ENCODE measurements at regions not wholly inside any gene's neighbourhood (a gene's known extent, or its start where the extent isn't known, plus 50 kb on each side); places are given as distances from the start of the nearest gene placed in this dataset.

DNA sequence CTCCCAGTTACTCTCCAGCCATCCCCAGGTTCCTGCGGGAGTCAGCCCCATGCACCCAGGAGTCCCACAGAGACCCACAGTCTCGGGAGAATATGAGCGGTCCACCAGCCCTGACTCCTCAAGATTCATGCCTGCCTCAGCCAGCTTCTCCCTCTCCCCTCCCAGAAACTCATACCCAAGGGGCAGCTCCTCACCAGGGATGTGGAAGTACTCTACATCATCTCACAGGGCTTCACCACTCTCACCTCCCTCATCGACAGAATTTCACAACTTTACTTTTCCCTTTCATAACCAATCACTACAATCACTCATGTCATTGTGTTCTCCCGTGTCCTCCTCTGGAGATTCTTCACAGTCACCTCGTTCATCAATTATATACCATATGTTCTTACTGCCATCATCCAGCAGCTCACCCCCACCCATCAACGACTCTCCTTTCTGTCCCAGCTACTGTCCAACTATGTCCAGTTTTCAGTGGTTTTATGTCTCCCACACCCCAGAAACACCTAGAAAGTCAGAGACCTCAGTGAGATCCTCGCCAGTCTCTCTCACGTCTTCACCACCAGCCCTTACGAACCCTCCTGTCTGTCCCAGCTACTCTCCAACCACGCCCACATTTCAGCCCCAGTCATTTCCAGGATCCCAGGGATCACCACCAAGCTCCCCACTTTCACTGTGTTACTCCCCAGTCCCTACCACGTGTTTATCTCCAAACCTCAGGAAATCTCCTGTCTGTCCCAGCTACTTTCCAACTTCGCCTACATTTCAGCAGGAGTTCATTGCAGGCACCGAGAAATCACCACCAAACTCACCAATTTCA, 1530.1 kb upstream of the TPTE start:
- no peak for FAIRE-seq
- no peak for DNase-seq (ENCODE audit: low read depth, low spot score)

DNA sequence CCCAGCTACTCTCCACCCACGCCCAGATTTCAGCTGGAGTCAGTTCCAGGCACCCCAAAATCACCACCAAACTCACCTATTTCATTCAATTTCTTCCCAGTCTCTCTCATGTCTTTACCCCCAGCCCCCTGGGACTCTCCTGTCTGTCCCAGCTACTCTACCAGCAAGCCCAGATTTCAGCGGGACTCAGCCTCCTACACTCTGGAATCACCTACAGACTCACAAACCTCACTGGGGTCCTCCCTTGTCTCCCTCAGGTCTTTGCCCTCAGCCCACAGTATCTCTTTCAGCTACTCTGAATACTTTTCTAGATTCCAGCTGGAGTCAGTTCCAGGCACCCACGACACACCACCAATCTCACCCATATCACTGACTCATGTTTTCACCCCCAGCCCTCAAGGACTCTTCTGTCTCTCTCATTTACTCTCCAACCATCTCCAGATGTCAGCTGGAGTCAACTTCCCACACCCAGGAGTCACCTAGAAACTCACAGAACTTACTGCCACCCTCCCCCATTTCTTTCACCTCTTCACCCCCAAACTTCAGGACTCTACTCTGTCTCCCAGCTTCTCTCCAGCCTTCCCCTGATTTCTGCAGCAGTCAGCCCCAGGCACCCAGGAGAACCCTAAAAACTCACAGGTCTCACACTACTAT, 1529.3 kb upstream of the TPTE start:
- no peak for FAIRE-seq
- DNase-seq (ENCODE audit: low read depth, low spot score) = no peak
- no peak overlapping the region for H3K4me3 ChIP-seq (ENCODE audit: control insufficient read depth in 2 of 3, extremely low read depth in 1 of 3, insufficient read depth in 2 of 3, low read depth in 1 of 3, low read length in 3 of 3)
- H3K79me2 ChIP-seq (ENCODE audit: control insufficient read depth, insufficient read depth, low read length) = no peaks in the 10 kb centered on the region
- no peak overlapping the region for H3K9ac ChIP-seq (ENCODE audit: control insufficient read depth, extremely low read depth, insufficient read depth, low read length)
- no peaks in the 10 kb centered on the region for H3K36me3 ChIP-seq (ENCODE audit: control insufficient read depth in 2 of 2, extremely low read depth in 1 of 2, insufficient read depth in 2 of 2, low read length in 2 of 2)
- dilution Hi-C loops (cut with MboI; ENCODE audit: extremely low pct_ligation_motif_present, low sequenced_read_pairs) = no loop called here
- H3K9me1 ChIP-seq (ENCODE audit: control insufficient read depth, extremely low read depth, insufficient read depth, low read length) = no peaks in the 10 kb centered on the region
- H3K27ac ChIP-seq (ENCODE audit: control insufficient read depth, insufficient read depth, low read length) = no peak overlapping the region
- H3K27me3 ChIP-seq (ENCODE audit: control insufficient read depth, extremely low read depth, insufficient read depth, low read length) = no peaks in the 10 kb centered on the region
- no peak overlapping the region for H2AFZ ChIP-seq (ENCODE audit: control insufficient read depth, low read length)
- H4K20me1 ChIP-seq (ENCODE audit: control insufficient read depth, extremely low read depth, insufficient read depth, low read length) = no peaks in the 10 kb centered on the region
- H3K4me2 ChIP-seq (ENCODE audit: control insufficient read depth, extremely low read depth, insufficient read depth, low read depth, low read length) = no peak overlapping the region
- peaks cover 53% of the 10 kb centered on the region for H3K9me3 ChIP-seq (ENCODE audit: control insufficient read depth, low read depth, low read length)
- TF ChIP-seq, protein P1, sequence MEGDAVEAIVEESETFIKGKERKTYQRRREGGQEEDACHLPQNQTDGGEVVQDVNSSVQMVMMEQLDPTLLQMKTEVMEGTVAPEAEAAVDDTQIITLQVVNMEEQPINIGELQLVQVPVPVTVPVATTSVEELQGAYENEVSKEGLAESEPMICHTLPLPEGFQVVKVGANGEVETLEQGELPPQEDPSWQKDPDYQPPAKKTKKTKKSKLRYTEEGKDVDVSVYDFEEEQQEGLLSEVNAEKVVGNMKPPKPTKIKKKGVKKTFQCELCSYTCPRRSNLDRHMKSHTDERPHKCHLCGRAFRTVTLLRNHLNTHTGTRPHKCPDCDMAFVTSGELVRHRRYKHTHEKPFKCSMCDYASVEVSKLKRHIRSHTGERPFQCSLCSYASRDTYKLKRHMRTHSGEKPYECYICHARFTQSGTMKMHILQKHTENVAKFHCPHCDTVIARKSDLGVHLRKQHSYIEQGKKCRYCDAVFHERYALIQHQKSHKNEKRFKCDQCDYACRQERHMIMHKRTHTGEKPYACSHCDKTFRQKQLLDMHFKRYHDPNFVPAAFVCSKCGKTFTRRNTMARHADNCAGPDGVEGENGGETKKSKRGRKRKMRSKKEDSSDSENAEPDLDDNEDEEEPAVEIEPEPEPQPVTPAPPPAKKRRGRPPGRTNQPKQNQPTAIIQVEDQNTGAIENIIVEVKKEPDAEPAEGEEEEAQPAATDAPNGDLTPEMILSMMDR (optimal IDR thresholded peaks at IDR 0.05 in 1 of 3, IDR thresholded peaks at IDR 0.05 in 1 of 3, conservative IDR thresholded peaks at IDR 0.05 in 1 of 3; ENCODE audit: extremely low read depth in 1 of 3, insufficient read depth in 2 of 3, low read length in 3 of 3) = no peak
- TF ChIP-seq EZH2 (IDR thresholded peaks at IDR 0.05; ENCODE audit: low read length) = no peak
- no peaks in the 10 kb centered on the region for H3K4me1 ChIP-seq (ENCODE audit: control insufficient read depth, extremely low read depth, insufficient read depth, low read length)

More for the DNA sequence above, 1530.1 kb upstream of the TPTE start:
- Histone ChIP-seq H3K79me2 (ENCODE audit: control insufficient read depth, insufficient read depth, low read length) (no peaks in the 10 kb centered on the region), H3K27me3 (ENCODE audit: control insufficient read depth, extremely low read depth, insufficient read depth, low read length) (no peaks in the 10 kb centered on the region), H3K9me1 (ENCODE audit: control insufficient read depth, extremely low read depth, insufficient read depth, low read length) (no peaks in the 10 kb centered on the region), H4K20me1 (ENCODE audit: control insufficient read depth, extremely low read depth, insufficient read depth, low read length) (no peaks in the 10 kb centered on the region), H3K9me3 (ENCODE audit: control insufficient read depth, low read depth, low read length) (peaks cover 53% of the 10 kb centered on the region), H3K4me3 (ENCODE audit: control insufficient read depth in 2 of 3, extremely low read depth in 1 of 3, insufficient read depth in 2 of 3, low read depth in 1 of 3, low read length in 3 of 3) (no peak overlapping the region), H3K4me1 (ENCODE audit: control insufficient read depth, extremely low read depth, insufficient read depth, low read length) (no peaks in the 10 kb centered on the region), H3K36me3 (ENCODE audit: control insufficient read depth in 2 of 2, extremely low read depth in 1 of 2, insufficient read depth in 2 of 2, low read length in 2 of 2) (no peaks in the 10 kb centered on the region), H2AFZ (ENCODE audit: control insufficient read depth, low read length) (no peak overlapping the region), H3K27ac (ENCODE audit: control insufficient read depth, insufficient read depth, low read length) (no peak overlapping the region), H3K4me2 (ENCODE audit: control insufficient read depth, extremely low read depth, insufficient read depth, low read depth, low read length) (no peak overlapping the region), H3K9ac (ENCODE audit: control insufficient read depth, extremely low read depth, insufficient read depth, low read length) (no peak overlapping the region)
- dilution Hi-C loops (cut with MboI; ENCODE audit: extremely low pct_ligation_motif_present, low sequenced_read_pairs) = no loop called here
- TF ChIP-seq, protein P1 (optimal IDR thresholded peaks at IDR 0.05 in 1 of 3, IDR thresholded peaks at IDR 0.05 in 1 of 3, conservative IDR thresholded peaks at IDR 0.05 in 1 of 3; ENCODE audit: extremely low read depth in 1 of 3, insufficient read depth in 2 of 3, low read length in 3 of 3) = no peak
- no peak for TF ChIP-seq EZH2 (IDR thresholded peaks at IDR 0.05; ENCODE audit: low read length)

All from keratinocyte (primary cell).